K562 (cell line): ENCODE measurements at regions not wholly inside any gene's neighbourhood (a gene's known extent, or its start where the extent isn't known, plus 50 kb on each side); places are given as distances from the start of the nearest gene placed in this dataset.
"Not testable (repeated sequence)": the region's sequence is repeated elsewhere in the genome, so short reads cannot be mapped to it uniquely, and the experiment has no call there.

ENCODE experiments used
- ATAC-seq: fragments of 200-7000 bp; cut with Tn5 transposase; 3 replicates; pipeline ENCODE4 v1.9.1; 2020; ENCODE audit warnings: moderate library complexity
- BruUV-seq: library from RNA; stranded (reverse); fragments of 400-500 nt; replicated peaks from 2 replicates; lab custom pipeline; 2021; lab: Mats Ljungman, UMichigan
- CTCF ChIA-PET: fragments of 300-600 bp; formaldehyde crosslinking; extraction: SDS; loops from one replicate; lab custom pipeline; 2021; ENCODE audit warnings: low intra/inter-chr PET ratio; lab: Yijun Ruan, JAX
- POLR2A ChIA-PET: fragments of 300-600, 350-650 bp; sonication (Branson Sonifier 250); formaldehyde crosslinking; extraction: SDS; loops from one replicate; lab custom pipeline; 2021; ENCODE audit warnings: antibody characterized with exemption, inconsistent platforms; lab: Yijun Ruan, JAX
- DNase-seq, 4 experiments: peaks; one replicate each; pipeline versions ENCODE4 v3.0.0 to v3.0.0-alpha.2; 2011 to 2018; ENCODE audit warnings: low spot score in 3 of 4, mixed read lengths in 3 of 4; ENCODE audit errors: extremely low read depth in 1 of 4
- FAIRE-seq: peaks from 2 replicates; lab custom pipeline; 2011; peaks lifted over from hg19 to GRCh38; lab: Jason Lieb, UNC
- H2AFZ ChIP-seq: 2 replicates; pipeline ENCODE4 v1.6.0; 2011; ENCODE audit warnings: low read depth, low read length, control low read depth, inconsistent platforms
- H3K27ac ChIP-seq: fragments of 200-600 bp; 3 replicates; pipeline ENCODE4 v1.8.0; 2011; ENCODE audit warnings: low read depth, mild to moderate bottlenecking, control low read depth, inconsistent platforms, low read length, moderate library complexity, mixed read lengths; ENCODE audit errors: extremely low read depth
- H3K27me3 ChIP-seq, 2 experiments: fragments of 300-600 bp in 1 of 2; 2 replicates in 1 of 2; 3 replicates in 1 of 2; pipeline versions ENCODE4 v1.6.0 to v1.8.0; 2011; ENCODE audit warnings: inconsistent platforms in 2 of 2, low read length in 2 of 2, mild to moderate bottlenecking in 1 of 2, mixed read lengths in 1 of 2, moderate library complexity in 1 of 2; ENCODE audit not compliant: control insufficient read depth in 2 of 2, insufficient read depth in 2 of 2
- H3K36me3 ChIP-seq: fragments of 300-600 bp; 3 replicates; pipeline ENCODE4 v1.8.0; 2011; ENCODE audit warnings: mild to moderate bottlenecking, low read length, inconsistent platforms; ENCODE audit not compliant: control insufficient read depth, insufficient read depth
- H3K4me1 ChIP-seq, 2 experiments: fragments of 200-600 bp in 1 of 2; replicated peaks in 1 of 2; 2 replicates in 1 of 2; 3 replicates in 1 of 2; pipeline versions ENCODE4 v1.5.1 to v1.8.0; 2011; ENCODE audit warnings: inconsistent platforms in 2 of 2, low read length in 2 of 2, mild to moderate bottlenecking in 1 of 2, mixed read lengths in 1 of 2, moderate library complexity in 1 of 2; ENCODE audit not compliant: control insufficient read depth in 2 of 2, insufficient read depth in 2 of 2
- H3K4me2 ChIP-seq: 2 replicates; pipeline ENCODE4 v1.6.1; 2011; ENCODE audit warnings: low read length, control low read depth, inconsistent platforms, mixed read lengths; ENCODE audit not compliant: insufficient read depth
- H3K4me3 ChIP-seq: fragments of 200-600 bp; sonication (generic), shearing (Covaris generic); 2 replicates; pipeline ENCODE4 v1.5.1; 2016; ENCODE audit warnings: control low read depth, inconsistent platforms
- H3K79me2 ChIP-seq: fragments of 200-600 bp; 3 replicates; pipeline ENCODE4 v1.8.0; 2011; ENCODE audit warnings: low read length, inconsistent platforms; ENCODE audit not compliant: control insufficient read depth, insufficient read depth
- H3K9ac ChIP-seq, 2 experiments: 2 replicates each; pipeline versions ENCODE4 v1.6.0 to v1.6.1; 2011; ENCODE audit warnings: low read depth in 2 of 2, low read length in 2 of 2, control low read depth in 1 of 2, inconsistent platforms in 1 of 2, mild to moderate bottlenecking in 1 of 2, mixed read lengths in 1 of 2; ENCODE audit not compliant: insufficient read depth in 1 of 2
- H3K9me1 ChIP-seq: one replicate; pipeline ENCODE4 v1.6.0; 2011; ENCODE audit warnings: inconsistent platforms, mild to moderate bottlenecking, low read length, moderate library complexity; ENCODE audit not compliant: control insufficient read depth, insufficient read depth
- H3K9me3 ChIP-seq: replicated peaks from 2 replicates; pipeline ENCODE4 v1.5.1; 2011; ENCODE audit warnings: low read depth, low read length, inconsistent platforms; ENCODE audit not compliant: control insufficient read depth, insufficient read depth
- H4K20me1 ChIP-seq: replicated peaks from 2 replicates; pipeline ENCODE4 v1.6.1; 2011; ENCODE audit warnings: low read length, inconsistent platforms, mixed read lengths; ENCODE audit not compliant: control insufficient read depth, insufficient read depth
- ARID1B ChIP-seq: fragments of 450-650 bp; IDR thresholded peaks from 2 replicates; pipeline ENCODE4 v1.6.1; 2016; ENCODE audit warnings: antibody characterized with exemption, mild to moderate bottlenecking, inconsistent platforms
- CBFA2T2 ChIP-seq: fragments of 450-650 bp; conservative IDR thresholded peaks from 2 replicates; pipeline ENCODE4 v1.6.1; 2017; ENCODE audit warnings: mild to moderate bottlenecking
- CBFA2T3 ChIP-seq: fragments of 450-650 bp; IDR thresholded peaks from 2 replicates; pipeline ENCODE4 v1.6.1; 2017
- DPF2 ChIP-seq: fragments of 450-650 bp; IDR thresholded peaks from 2 replicates; pipeline ENCODE4 v1.6.1; 2016
- EGR1 ChIP-seq: fragments of 450-650 bp; conservative IDR thresholded peaks from 2 replicates; pipeline ENCODE4 v1.6.1; 2017; ENCODE audit warnings: mild to moderate bottlenecking
- FOSL1 ChIP-seq: fragments of 200-800 bp; sonication (Bioruptor generic); conservative IDR thresholded peaks from 2 replicates; pipeline ENCODE4 v1.6.1; 2016; ENCODE audit warnings: missing genetic modification characterization, missing compliant biosample characterization
- JUND ChIP-seq, 2 experiments: IDR thresholded peaks; 2 replicates in 1 of 2; 3 replicates in 1 of 2; pipeline ENCODE4 v1.6.1; 2011; ENCODE audit warnings: borderline replicate concordance in 2 of 2, low read depth in 2 of 2, low read length in 2 of 2, improper control_type of control experiment in 1 of 2, missing biosample characterization in 1 of 2, missing genetic modification characterization in 1 of 2, missing genetic modification reagents in 1 of 2
- KDM1A ChIP-seq, 2 experiments: fragments of 450-650 bp; IDR thresholded peaks; 2 replicates each; pipeline ENCODE4 v1.6.1; 2016; ENCODE audit warnings: mild to moderate bottlenecking in 2 of 2
- RCOR1 ChIP-seq, 2 experiments: IDR thresholded peaks; 2 replicates each; pipeline ENCODE4 v1.6.1; 2012; ENCODE audit warnings: low read depth in 2 of 2, low read length in 2 of 2, borderline replicate concordance in 1 of 2, improper control_type of control experiment in 1 of 2
- SMARCE1 ChIP-seq: fragments of 450-650 bp; IDR thresholded peaks from 2 replicates; pipeline ENCODE4 v1.7.1; 2016; ENCODE audit warnings: mild to moderate bottlenecking
- TAL1 ChIP-seq: fragments of 450-650 bp; IDR thresholded peaks from 2 replicates; pipeline ENCODE4 v1.6.1; 2016; ENCODE audit warnings: mild to moderate bottlenecking
- TCF3 ChIP-seq: sonication (generic); formaldehyde crosslinking; IDR thresholded peaks from 2 replicates; pipeline ENCODE4 v1.4.0; 2020; ENCODE audit warnings: mild to moderate bottlenecking, missing genetic modification reagents
- TEAD4 ChIP-seq, 2 experiments: sonication (generic) in 1 of 2; formaldehyde crosslinking in 1 of 2; IDR thresholded peaks; 2 replicates each; pipeline versions ENCODE4 v1.6.1 to v1.8.0; 2012 to 2022; ENCODE audit warnings: borderline replicate concordance in 1 of 2, inconsistent platforms in 1 of 2, low read length in 1 of 2, mild to moderate bottlenecking in 1 of 2, missing genetic modification reagents in 1 of 2
- ZBTB7A ChIP-seq: IDR thresholded peaks from 2 replicates; pipeline ENCODE4 v1.6.1; 2011; ENCODE audit warnings: low read depth, mild to moderate bottlenecking, low read length, moderate library complexity, borderline replicate concordance; ENCODE audit not compliant: control insufficient read depth
- ZNF384 ChIP-seq: IDR thresholded peaks from 2 replicates; pipeline ENCODE4 v1.6.1; 2012; ENCODE audit warnings: low read depth, low read length, improper control_type of control experiment
- WGBS: fragments of 100-300 bp; shearing (Covaris generic); methylation state at CpG from one replicate; pipeline ENCODE4 v1.1.6; 2016; ENCODE audit warnings: low coverage, mixed read lengths; ENCODE audit not compliant: insufficient coverage; ENCODE audit errors: missing lambda C conversion rate; 5-methylcytosine and 5-hydroxymethylcytosine counted together
- in situ Hi-C: fragments of 300-500 bp; cut with MboI; formaldehyde crosslinking; loops from 4 replicates; pipeline ENCODE4 v1.15.0; 2018; ENCODE audit warnings: inconsistent platforms, mixed read lengths
- intact Hi-C: fragments of 100-400 bp; cut with micrococcal nuclease; formaldehyde crosslinking; loops from 2 replicates; pipeline ENCODE4 v1.14.2; 2022
- TF ChIP-seq, protein P1 (sequence below), 2 experiments: fragments of 450-650 bp; conservative IDR thresholded peaks; 2 replicates each; pipeline ENCODE4 v1.6.1; 2017; ENCODE audit warnings: mild to moderate bottlenecking in 2 of 2, moderate library complexity in 2 of 2
- TF ChIP-seq, protein P2 (sequence below): sonication (generic); IDR thresholded peaks from 2 replicates; pipeline ENCODE4 v1.6.1; 2016
- TF ChIP-seq, protein P3 (sequence below), 2 experiments: fragments of 450-650 bp in 1 of 2; sonication (generic) in 1 of 2; formaldehyde crosslinking in 1 of 2; IDR thresholded peaks in 1 of 2; conservative IDR thresholded peaks in 1 of 2; 2 replicates each; pipeline versions ENCODE4 v1.6.1 to v1.8.1; 2016 to 2023; ENCODE audit warnings: mild to moderate bottlenecking in 2 of 2, moderate library complexity in 2 of 2, inconsistent platforms in 1 of 2, missing genetic modification reagents in 1 of 2

DNA sequence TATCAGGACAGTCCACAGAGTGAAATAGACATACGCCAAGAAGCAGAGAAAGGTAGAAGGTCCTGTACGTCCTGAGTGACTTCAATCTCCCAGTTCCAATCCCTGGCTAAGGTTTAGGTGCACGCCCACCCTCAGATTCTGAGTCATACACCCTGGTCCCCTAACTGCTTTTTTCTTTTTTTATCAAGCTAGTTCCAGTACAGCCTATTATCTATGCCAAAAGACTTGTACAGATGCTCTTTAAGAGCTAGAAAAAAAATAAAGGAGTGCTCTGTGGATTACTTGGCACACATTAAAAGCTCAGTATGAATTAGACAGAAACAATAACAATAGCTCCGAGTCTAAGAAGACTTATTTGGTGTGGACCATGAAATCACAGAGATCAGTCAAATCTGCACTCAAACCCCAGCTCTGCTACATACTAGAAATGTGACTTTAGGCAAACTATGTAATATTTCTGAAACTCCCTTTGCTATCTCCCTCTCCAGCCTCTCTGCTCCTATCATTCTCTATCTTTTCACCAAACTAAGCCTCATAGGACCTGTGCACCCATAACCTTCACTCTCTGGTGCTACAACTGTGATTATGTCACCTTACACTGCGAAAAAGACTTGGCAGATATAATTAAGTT, 168.8 kb upstream of the KCTD7 start:
- H3K9me1 ChIP-seq; H3K27me3 ChIP-seq; BruUV-seq; H3K4me3 ChIP-seq; in situ Hi-C loops; intact Hi-C loops; H3K9me3 ChIP-seq; H4K20me1 ChIP-seq; CTCF ChIA-PET; H3K79me2 ChIP-seq; H3K36me3 ChIP-seq; TF ChIP-seq TEAD4 (CRISPR knock-in tag; IDR thresholded peaks at IDR 0.05; ENCODE audit: borderline replicate concordance): not testable (repeated sequence)
- peak; percentile 66 for FAIRE-seq
- peak; percentile 48 to 78 (median 52) for DNase-seq
- Histone ChIP-seq H3K27ac (peak overlapping the region; percentile 65; the same call in 2 of the 3 replicates), H3K4me1 (peaks cover 2 to 23% of the 10 kb centered on the region in 2 experiments; a peak in 4 of 5 replicates), H2AFZ (peak overlapping the region; percentile 13; the same call in 1 of the 2 replicates), H3K4me2 (peak overlapping the region; percentile 32), H3K9ac (peak overlapping the region in 1 of 2 experiments; percentile 17; a peak in 1 of 4 replicates)
- ATAC-seq: peak; percentile 77
- WGBS: 4% methylated on average over 5 of the region's 5 CpGs
- POLR2A ChIA-PET: interaction anchor here (0.6 to 1.1 kb wide), 4 partner anchors 12 to 35 kb away, joined by 3 to 4 read pairs (median 3); no protein-coding TSS in a partner anchor
- TF ChIP-seq RCOR1 (IDR thresholded peaks at IDR 0.05; ENCODE audit: borderline replicate concordance in 1 of 2, low read depth in 2 of 2, low read length in 2 of 2) (peak in 1 of 2 experiments; percentile 27; a peak in 1 of 4 replicates), TEAD4 (IDR thresholded peaks at IDR 0.05; ENCODE audit: low read length) (0 out of 2 replicates have a peak, but pooled peaks have one; percentile 24), CBFA2T3 (peak; percentile 76), TAL1 (peak; percentile 37), EGR1 (peak; percentile 63), JUND (IDR thresholded peaks at IDR 0.05; ENCODE audit: borderline replicate concordance, low read depth, low read length) (peak; percentile 78; the same call in 1 of the 2 replicates), JUND (tag; IDR thresholded peaks at IDR 0.05; ENCODE audit: borderline replicate concordance, low read depth, low read length) (peak; percentile 43; the same call in 1 of the 3 replicates), DPF2 (peak; percentile 67), KDM1A (IDR thresholded peaks at IDR 0.05) (peak; percentile 73 to 76), ZBTB7A (peak; percentile 50; the same call in 1 of the 2 replicates), ARID1B (peak; percentile 56), SMARCE1 (peak; percentile 48; the same call in 1 of the 2 replicates), FOSL1 (tag) (peak; percentile 39; the same call in 1 of the 2 replicates), TCF3 (peak; percentile 56), CBFA2T2 (peak; percentile 71), ZNF384 (peak; percentile 72)
- TF ChIP-seq, protein P1, sequence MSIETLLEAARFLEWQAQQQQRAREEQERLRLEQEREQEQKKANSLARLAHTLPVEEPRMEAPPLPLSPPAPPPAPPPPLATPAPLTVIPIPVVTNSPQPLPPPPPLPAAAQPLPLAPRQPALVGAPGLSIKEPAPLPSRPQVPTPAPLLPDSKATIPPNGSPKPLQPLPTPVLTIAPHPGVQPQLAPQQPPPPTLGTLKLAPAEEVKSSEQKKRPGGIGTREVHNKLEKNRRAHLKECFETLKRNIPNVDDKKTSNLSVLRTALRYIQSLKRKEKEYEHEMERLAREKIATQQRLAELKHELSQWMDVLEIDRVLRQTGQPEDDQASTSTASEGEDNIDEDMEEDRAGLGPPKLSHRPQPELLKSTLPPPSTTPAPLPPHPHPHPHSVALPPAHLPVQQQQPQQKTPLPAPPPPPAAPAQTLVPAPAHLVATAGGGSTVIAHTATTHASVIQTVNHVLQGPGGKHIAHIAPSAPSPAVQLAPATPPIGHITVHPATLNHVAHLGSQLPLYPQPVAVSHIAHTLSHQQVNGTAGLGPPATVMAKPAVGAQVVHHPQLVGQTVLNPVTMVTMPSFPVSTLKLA (conservative IDR thresholded peaks at IDR 0.05): 0 out of 4 replicates have a peak, but pooled peaks of 1 of the 2 experiments have one; percentile 14
- TF ChIP-seq, protein P2, sequence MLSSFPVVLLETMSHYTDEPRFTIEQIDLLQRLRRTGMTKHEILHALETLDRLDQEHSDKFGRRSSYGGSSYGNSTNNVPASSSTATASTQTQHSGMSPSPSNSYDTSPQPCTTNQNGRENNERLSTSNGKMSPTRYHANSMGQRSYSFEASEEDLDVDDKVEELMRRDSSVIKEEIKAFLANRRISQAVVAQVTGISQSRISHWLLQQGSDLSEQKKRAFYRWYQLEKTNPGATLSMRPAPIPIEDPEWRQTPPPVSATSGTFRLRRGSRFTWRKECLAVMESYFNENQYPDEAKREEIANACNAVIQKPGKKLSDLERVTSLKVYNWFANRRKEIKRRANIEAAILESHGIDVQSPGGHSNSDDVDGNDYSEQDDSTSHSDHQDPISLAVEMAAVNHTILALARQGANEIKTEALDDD: 0 out of 2 replicates have a peak, but pooled peaks have one; percentile 51
- TF ChIP-seq, protein P3, sequence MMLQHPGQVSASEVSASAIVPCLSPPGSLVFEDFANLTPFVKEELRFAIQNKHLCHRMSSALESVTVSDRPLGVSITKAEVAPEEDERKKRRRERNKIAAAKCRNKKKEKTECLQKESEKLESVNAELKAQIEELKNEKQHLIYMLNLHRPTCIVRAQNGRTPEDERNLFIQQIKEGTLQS (IDR thresholded peaks at IDR 0.05): peak; percentile 71
- TF ChIP-seq, protein P3 (CRISPR knock-in tag; conservative IDR thresholded peaks at IDR 0.05): not testable (repeated sequence)
